Mesothelial cell of epicardium (in vitro differentiated cells): ENCODE measurements at regions not wholly inside any gene's neighbourhood (a gene's known extent, or its start where the extent isn't known, plus 50 kb on each side); places are given as distances from the start of the nearest gene placed in this dataset.
A peak's percentile ranks its signal among the peaks of the same experiment; 100 is the strongest.
"Not testable (repeated sequence)": the region's sequence is repeated elsewhere in the genome, so short reads cannot be mapped to it uniquely, and the experiment has no call there.

ENCODE experiments used
- DNase-seq, 2 experiments: peaks; one replicate each; pipeline ENCODE4 v3.0.0; 2021; ENCODE audit warnings: low spot score in 2 of 2; ENCODE audit not compliant: unreplicated experiment in 2 of 2
- H3K27ac Mint-ChIP-seq: 2 replicates; pipeline ENCODE4 v1.8.0; 2021; ENCODE audit warnings: mixed read lengths
- H3K27me3 Mint-ChIP-seq: 2 replicates; pipeline ENCODE4 v1.8.0; 2021; ENCODE audit warnings: low read depth, mixed read lengths
- H3K36me3 Mint-ChIP-seq: 2 replicates; pipeline ENCODE4 v1.8.0; 2021; ENCODE audit warnings: mixed read lengths
- H3K4me1 Mint-ChIP-seq: 2 replicates; pipeline ENCODE4 v1.8.0; 2021; ENCODE audit warnings: mixed read lengths
- H3K4me3 Mint-ChIP-seq: 2 replicates; pipeline ENCODE4 v1.8.0; 2021; ENCODE audit warnings: mild to moderate bottlenecking, moderate library complexity, mixed read lengths
- H3K9me3 Mint-ChIP-seq: 2 replicates; pipeline ENCODE4 v1.8.0; 2021; ENCODE audit warnings: mixed read lengths
- TF ChIP-seq, protein P1 (sequence below): fragments of 200-600 bp; sonication (generic); IDR thresholded peaks from one replicate; pipeline ENCODE4 v1.5.0; 2021; ENCODE audit warnings: antibody characterized with exemption; ENCODE audit not compliant: unreplicated experiment

GRCh38 chr5:82436291-82436690 lies 158.1 kb upstream of the RPS23 start:
- H3K4me1 Mint-ChIP-seq = no peaks in the 10 kb centered on the region
- TF ChIP-seq, protein P1, sequence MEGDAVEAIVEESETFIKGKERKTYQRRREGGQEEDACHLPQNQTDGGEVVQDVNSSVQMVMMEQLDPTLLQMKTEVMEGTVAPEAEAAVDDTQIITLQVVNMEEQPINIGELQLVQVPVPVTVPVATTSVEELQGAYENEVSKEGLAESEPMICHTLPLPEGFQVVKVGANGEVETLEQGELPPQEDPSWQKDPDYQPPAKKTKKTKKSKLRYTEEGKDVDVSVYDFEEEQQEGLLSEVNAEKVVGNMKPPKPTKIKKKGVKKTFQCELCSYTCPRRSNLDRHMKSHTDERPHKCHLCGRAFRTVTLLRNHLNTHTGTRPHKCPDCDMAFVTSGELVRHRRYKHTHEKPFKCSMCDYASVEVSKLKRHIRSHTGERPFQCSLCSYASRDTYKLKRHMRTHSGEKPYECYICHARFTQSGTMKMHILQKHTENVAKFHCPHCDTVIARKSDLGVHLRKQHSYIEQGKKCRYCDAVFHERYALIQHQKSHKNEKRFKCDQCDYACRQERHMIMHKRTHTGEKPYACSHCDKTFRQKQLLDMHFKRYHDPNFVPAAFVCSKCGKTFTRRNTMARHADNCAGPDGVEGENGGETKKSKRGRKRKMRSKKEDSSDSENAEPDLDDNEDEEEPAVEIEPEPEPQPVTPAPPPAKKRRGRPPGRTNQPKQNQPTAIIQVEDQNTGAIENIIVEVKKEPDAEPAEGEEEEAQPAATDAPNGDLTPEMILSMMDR = no peak
- H3K27me3 Mint-ChIP-seq = no peaks in the 10 kb centered on the region
- no peaks in the 10 kb centered on the region for H3K36me3 Mint-ChIP-seq
- DNase-seq = no peak
- no peak overlapping the region for H3K4me3 Mint-ChIP-seq
- peaks cover 23% of the 10 kb centered on the region for H3K9me3 Mint-ChIP-seq
- no peak overlapping the region for H3K27ac Mint-ChIP-seq

- H3K4me3 Mint-ChIP-seq, DNase-seq, H3K4me1 Mint-ChIP-seq, H3K36me3 Mint-ChIP-seq, H3K27me3 Mint-ChIP-seq, H3K27ac Mint-ChIP-seq: not testable (repeated sequence)
- peaks cover 20% of the 10 kb centered on the region for H3K9me3 Mint-ChIP-seq
Measured at GRCh38 chr5:82434696-82435660, 156.8 kb upstream of the RPS23 start.

DNA sequence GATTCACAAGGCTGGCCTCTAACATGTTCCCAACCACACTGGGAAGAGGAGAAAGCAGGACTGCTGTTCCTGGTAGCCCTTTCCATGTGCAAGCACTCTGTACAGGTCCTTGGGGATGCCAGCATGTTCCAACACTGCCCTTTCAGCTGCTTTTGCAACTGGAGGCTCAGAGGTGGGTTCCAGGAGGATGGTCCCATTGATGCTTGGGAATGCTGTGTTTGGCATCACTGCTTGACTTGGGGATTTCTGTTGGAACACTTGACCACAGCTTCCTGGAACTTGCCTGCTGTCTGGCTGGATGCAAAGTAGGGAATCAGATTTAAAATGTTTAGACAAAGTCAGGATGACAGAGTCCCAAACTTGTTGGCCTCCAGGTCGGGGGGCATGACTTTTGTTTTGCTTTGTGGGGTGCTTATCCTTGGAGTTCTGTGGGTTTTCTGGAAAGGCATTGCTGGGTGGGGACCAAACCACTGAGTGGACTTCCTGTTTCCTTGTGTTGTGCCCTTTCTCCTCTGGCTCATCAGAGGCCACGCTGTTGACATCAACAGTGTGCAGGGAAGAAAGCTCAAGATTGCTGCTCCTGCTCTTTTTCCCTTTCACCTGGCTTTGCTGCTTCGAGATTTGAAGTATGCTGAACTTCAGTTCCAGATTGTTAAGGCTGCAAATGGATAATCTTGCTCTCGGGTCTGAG lies 148.5 kb upstream of the RPS23 start:
- peaks cover 1% of the 10 kb centered on the region for H3K36me3 Mint-ChIP-seq
- H3K4me3 Mint-ChIP-seq = no peak overlapping the region

GRCh38 chr5:82425591-82425990 lies 147.4 kb upstream of the RPS23 start:
- H3K36me3 Mint-ChIP-seq = peaks cover 1% of the 10 kb centered on the region
- no peak overlapping the region for H3K4me3 Mint-ChIP-seq
- H3K27ac Mint-ChIP-seq = no peak overlapping the region
- peaks cover 4% of the 10 kb centered on the region for H3K9me3 Mint-ChIP-seq
- TF ChIP-seq, protein P1 = no peak
- no peaks in the 10 kb centered on the region for H3K27me3 Mint-ChIP-seq
- H3K4me1 Mint-ChIP-seq = peaks cover 15% of the 10 kb centered on the region
- DNase-seq = no peak

More for the DNA sequence above, 148.5 kb upstream of the RPS23 start:
- Mint-ChIP-seq H3K4me1 (peaks cover 5% of the 10 kb centered on the region), H3K27me3 (no peaks in the 10 kb centered on the region), H3K9me3 (peaks cover 4% of the 10 kb centered on the region), H3K27ac (no peak overlapping the region)
- no peak for DNase-seq
- TF ChIP-seq, protein P1 = no peak

DNA sequence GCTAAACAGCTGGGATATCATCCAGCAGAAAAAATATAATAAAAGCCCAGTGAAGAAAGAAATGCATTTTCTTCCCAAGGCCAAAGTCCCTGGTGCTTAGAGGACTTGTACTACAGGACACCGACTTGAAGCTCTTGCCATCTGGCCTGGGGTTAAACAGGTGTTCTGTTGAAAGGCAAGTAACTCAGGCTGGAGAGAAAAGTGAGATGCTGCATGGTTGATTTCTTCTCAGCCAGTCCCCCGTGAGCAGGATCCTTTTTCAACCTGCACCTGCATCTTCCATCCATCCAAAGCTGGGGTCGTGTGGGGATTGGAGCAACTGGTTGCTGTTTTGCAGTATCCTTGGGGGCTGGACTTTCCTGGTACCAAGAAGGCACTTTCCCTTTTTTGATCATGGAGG lies 146.1 kb upstream of the RPS23 start:
- Mint-ChIP-seq H3K4me1 (peaks cover 28% of the 10 kb centered on the region), H3K9me3 (peaks cover 4% of the 10 kb centered on the region), H3K4me3 (no peak overlapping the region), H3K27me3 (no peaks in the 10 kb centered on the region), H3K36me3 (peaks cover 1% of the 10 kb centered on the region), H3K27ac (no peak overlapping the region)
- no peak for DNase-seq
- TF ChIP-seq, protein P1 = no peak

DNA sequence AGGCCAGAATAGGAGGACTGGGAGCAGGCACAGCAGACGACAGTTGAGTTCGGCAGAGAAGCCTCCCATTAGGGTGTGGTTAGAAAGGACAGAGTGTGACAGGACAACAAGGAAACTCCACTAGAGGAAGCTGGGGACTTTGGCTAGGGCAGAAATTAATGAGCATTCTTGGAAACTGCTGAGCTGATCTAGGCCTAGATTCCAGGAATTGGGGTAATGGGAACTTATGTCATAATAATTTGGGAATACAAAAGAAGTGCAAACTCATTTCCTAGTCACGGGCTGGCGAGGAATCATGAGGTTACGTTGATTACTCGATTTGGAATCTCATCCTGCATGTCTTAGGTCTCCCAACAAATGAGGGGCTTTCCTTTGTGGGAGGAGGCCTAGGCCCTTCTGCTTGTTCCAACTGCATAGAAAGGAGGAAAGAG lies 144.6 kb upstream of the RPS23 start:
- Mint-ChIP-seq H3K27ac (peak overlapping the region; percentile 15), H3K36me3 (no peaks in the 10 kb centered on the region), H3K9me3 (no peaks in the 10 kb centered on the region), H3K4me1 (peaks cover 37% of the 10 kb centered on the region), H3K27me3 (no peaks in the 10 kb centered on the region), H3K4me3 (no peak overlapping the region)
- no peak for DNase-seq
- TF ChIP-seq, protein P1 = no peak
